Keratinocyte (primary cell): ENCODE measurements at regions not wholly inside any gene's neighbourhood (a gene's known extent, or its start where the extent isn't known, plus 50 kb on each side); places are given as distances from the start of the nearest gene placed in this dataset.

Source experiments
- DNase-seq: peaks from one replicate; pipeline ENCODE4 v3.0.0-alpha.2; 2011; ENCODE audit warnings: low read depth, missing footprints, low spot score
- FAIRE-seq: peaks from 2 replicates; lab custom pipeline; 2011; peaks lifted over from hg19 to GRCh38; lab: Jason Lieb, UNC
- H2AFZ ChIP-seq: 2 replicates; pipeline ENCODE4 v1.6.0; 2012; ENCODE audit warnings: low read length, control low read depth, inconsistent platforms; ENCODE audit not compliant: control insufficient read depth
- H3K27ac ChIP-seq: 2 replicates; pipeline ENCODE4 v1.5.1; 2011; ENCODE audit warnings: low read length; ENCODE audit not compliant: control insufficient read depth, insufficient read depth
- H3K27me3 ChIP-seq: 3 replicates; pipeline ENCODE4 v1.6.0; 2011; ENCODE audit warnings: low read length; ENCODE audit not compliant: control insufficient read depth, insufficient read depth; ENCODE audit errors: extremely low read depth
- H3K36me3 ChIP-seq, 2 experiments: 2 replicates in 1 of 2; 3 replicates in 1 of 2; pipeline ENCODE4 v1.5.1; 2011; ENCODE audit warnings: low read length in 2 of 2, mild to moderate bottlenecking in 1 of 2; ENCODE audit not compliant: control insufficient read depth in 2 of 2, insufficient read depth in 2 of 2; ENCODE audit errors: extremely low read depth in 1 of 2
- H3K4me1 ChIP-seq: 3 replicates; pipeline ENCODE4 v1.5.1; 2011; ENCODE audit warnings: low read length; ENCODE audit not compliant: control insufficient read depth, insufficient read depth; ENCODE audit errors: extremely low read depth
- H3K4me2 ChIP-seq: 3 replicates; pipeline ENCODE4 v1.6.0; 2011; ENCODE audit warnings: low read depth, low read length; ENCODE audit not compliant: control insufficient read depth, insufficient read depth; ENCODE audit errors: extremely low read depth
- H3K4me3 ChIP-seq, 3 experiments: fragments of 200-600 bp in 1 of 3; sonication (generic) in 1 of 3; 2 replicates in 2 of 3; 3 replicates in 1 of 3; pipeline ENCODE4 v1.5.1; 2011 to 2016; ENCODE audit warnings: low read length in 3 of 3, mild to moderate bottlenecking in 3 of 3, control low read depth in 2 of 3, inconsistent platforms in 1 of 3, low read depth in 1 of 3, mixed read lengths in 1 of 3, mixed run types in 1 of 3, moderate library complexity in 1 of 3; ENCODE audit not compliant: control insufficient read depth in 2 of 3, insufficient read depth in 2 of 3; ENCODE audit errors: extremely low read depth in 1 of 3
- H3K79me2 ChIP-seq: 2 replicates; pipeline ENCODE4 v1.6.0; 2012; ENCODE audit warnings: low read length; ENCODE audit not compliant: control insufficient read depth, insufficient read depth
- H3K9ac ChIP-seq: 3 replicates; pipeline ENCODE4 v1.6.0; 2011; ENCODE audit warnings: low read length; ENCODE audit not compliant: control insufficient read depth, insufficient read depth; ENCODE audit errors: extremely low read depth
- H3K9me1 ChIP-seq: 3 replicates; pipeline ENCODE4 v1.6.0; 2011; ENCODE audit warnings: low read length; ENCODE audit not compliant: control insufficient read depth, insufficient read depth; ENCODE audit errors: extremely low read depth
- H3K9me3 ChIP-seq: 2 replicates; pipeline ENCODE4 v1.5.1; 2012; ENCODE audit warnings: low read depth, low read length; ENCODE audit not compliant: control insufficient read depth
- H4K20me1 ChIP-seq: 3 replicates; pipeline ENCODE4 v1.6.0; 2011; ENCODE audit warnings: low read length; ENCODE audit not compliant: control insufficient read depth, insufficient read depth; ENCODE audit errors: extremely low read depth
- EZH2 ChIP-seq: IDR thresholded peaks from one replicate; pipeline ENCODE4 v1.6.1; 2012; ENCODE audit warnings: inconsistent platforms, mild to moderate bottlenecking, low read length, moderate library complexity
- dilution Hi-C: fragments of 300-500 bp; cut with MboI; formaldehyde crosslinking; loops from one replicate; pipeline ENCODE4 v1.7.0; 2020; ENCODE audit warnings: low sequenced_read_pairs; ENCODE audit not compliant: extremely low pct_ligation_motif_present
- TF ChIP-seq, protein P1 (sequence below), 3 experiments: IDR thresholded peaks in 1 of 3; conservative IDR thresholded peaks in 1 of 3; optimal IDR thresholded peaks in 1 of 3; 2 replicates in 2 of 3; 3 replicates in 1 of 3; pipeline versions ENCODE3 to v1.5.1; 2011; ENCODE audit warnings: low read length in 3 of 3, mild to moderate bottlenecking in 3 of 3, moderate library complexity in 2 of 3, control low read depth in 1 of 3, inconsistent platforms in 1 of 3; ENCODE audit not compliant: insufficient read depth in 2 of 3; ENCODE audit errors: extremely low read depth in 1 of 3

GRCh38 chr7:79927116-79927515 lies 207.5 kb upstream of the GNAI1 start:
- Histone ChIP-seq H3K9me1 (no peaks in the 10 kb centered on the region), H3K9ac (no peak overlapping the region), H3K79me2 (no peaks in the 10 kb centered on the region), H2AFZ (no peak overlapping the region), H3K4me1 (no peaks in the 10 kb centered on the region), H4K20me1 (no peaks in the 10 kb centered on the region), H3K27me3 (no peaks in the 10 kb centered on the region), H3K27ac (no peak overlapping the region), H3K4me3 (no peak overlapping the region), H3K36me3 (no peaks in the 10 kb centered on the region), H3K9me3 (no peaks in the 10 kb centered on the region), H3K4me2 (no peak overlapping the region)
- FAIRE-seq: no peak
- no peak for DNase-seq
- TF ChIP-seq, protein P1, sequence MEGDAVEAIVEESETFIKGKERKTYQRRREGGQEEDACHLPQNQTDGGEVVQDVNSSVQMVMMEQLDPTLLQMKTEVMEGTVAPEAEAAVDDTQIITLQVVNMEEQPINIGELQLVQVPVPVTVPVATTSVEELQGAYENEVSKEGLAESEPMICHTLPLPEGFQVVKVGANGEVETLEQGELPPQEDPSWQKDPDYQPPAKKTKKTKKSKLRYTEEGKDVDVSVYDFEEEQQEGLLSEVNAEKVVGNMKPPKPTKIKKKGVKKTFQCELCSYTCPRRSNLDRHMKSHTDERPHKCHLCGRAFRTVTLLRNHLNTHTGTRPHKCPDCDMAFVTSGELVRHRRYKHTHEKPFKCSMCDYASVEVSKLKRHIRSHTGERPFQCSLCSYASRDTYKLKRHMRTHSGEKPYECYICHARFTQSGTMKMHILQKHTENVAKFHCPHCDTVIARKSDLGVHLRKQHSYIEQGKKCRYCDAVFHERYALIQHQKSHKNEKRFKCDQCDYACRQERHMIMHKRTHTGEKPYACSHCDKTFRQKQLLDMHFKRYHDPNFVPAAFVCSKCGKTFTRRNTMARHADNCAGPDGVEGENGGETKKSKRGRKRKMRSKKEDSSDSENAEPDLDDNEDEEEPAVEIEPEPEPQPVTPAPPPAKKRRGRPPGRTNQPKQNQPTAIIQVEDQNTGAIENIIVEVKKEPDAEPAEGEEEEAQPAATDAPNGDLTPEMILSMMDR (optimal IDR thresholded peaks at IDR 0.05 in 1 of 3, IDR thresholded peaks at IDR 0.05 in 1 of 3, conservative IDR thresholded peaks at IDR 0.05 in 1 of 3; ENCODE audit: extremely low read depth in 1 of 3, insufficient read depth in 2 of 3, low read length in 3 of 3): no peak
- no peak for TF ChIP-seq EZH2
- dilution Hi-C loops: no loop called here

DNA sequence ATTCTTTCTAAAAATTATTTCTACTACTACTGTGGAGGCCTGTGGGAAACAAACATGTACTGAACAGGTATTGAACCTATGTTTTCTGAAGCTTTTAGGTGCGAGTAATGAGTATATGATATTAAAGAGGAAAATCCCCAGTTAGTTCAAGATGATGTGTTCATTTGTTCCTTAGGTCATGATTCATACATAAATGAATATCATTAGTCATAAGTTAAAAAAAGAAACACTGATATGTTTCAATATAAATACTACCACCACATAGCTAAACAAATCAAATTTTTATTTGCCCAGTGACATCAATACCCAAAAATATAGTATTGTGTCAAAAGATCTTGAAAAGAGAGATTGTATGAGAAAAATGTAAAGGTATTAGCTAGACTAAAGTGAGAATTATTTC lies 210.7 kb upstream of the GNAI1 start:
- dilution Hi-C loops: no loop called here
- H3K4me3 ChIP-seq: no peak overlapping the region
- H2AFZ ChIP-seq: no peak overlapping the region
- H3K9me3 ChIP-seq: no peaks in the 10 kb centered on the region
- H3K9ac ChIP-seq: no peak overlapping the region
- DNase-seq (no peak), FAIRE-seq (no peak)
- no peak overlapping the region for H3K27ac ChIP-seq
- no peaks in the 10 kb centered on the region for H3K4me1 ChIP-seq
- H3K27me3 ChIP-seq: no peaks in the 10 kb centered on the region
- H3K36me3 ChIP-seq: no peaks in the 10 kb centered on the region
- H3K79me2 ChIP-seq: no peaks in the 10 kb centered on the region
- no peaks in the 10 kb centered on the region for H3K9me1 ChIP-seq
- H3K4me2 ChIP-seq: no peak overlapping the region
- TF ChIP-seq, protein P1 (optimal IDR thresholded peaks at IDR 0.05 in 1 of 3, IDR thresholded peaks at IDR 0.05 in 1 of 3, conservative IDR thresholded peaks at IDR 0.05 in 1 of 3; ENCODE audit: extremely low read depth in 1 of 3, insufficient read depth in 2 of 3, low read length in 3 of 3): no peak
- TF ChIP-seq EZH2: no peak
- H4K20me1 ChIP-seq: no peaks in the 10 kb centered on the region
